ENCODE measurements at regions not wholly inside any gene's neighbourhood (a gene's known extent, or its start where the extent isn't known, plus 50 kb on each side); places are given as distances from the start of the nearest gene placed in this dataset.

GRCh38 chr4:166363198-166363597 lies 490.2 kb downstream of the TLL1 start:
- ChIA-PET POLR2A (no interaction called here), CTCF (no interaction called here)
- DNase-seq (ENCODE audit: extremely low spot score) = no peak
- TF ChIP-seq, protein P1, sequence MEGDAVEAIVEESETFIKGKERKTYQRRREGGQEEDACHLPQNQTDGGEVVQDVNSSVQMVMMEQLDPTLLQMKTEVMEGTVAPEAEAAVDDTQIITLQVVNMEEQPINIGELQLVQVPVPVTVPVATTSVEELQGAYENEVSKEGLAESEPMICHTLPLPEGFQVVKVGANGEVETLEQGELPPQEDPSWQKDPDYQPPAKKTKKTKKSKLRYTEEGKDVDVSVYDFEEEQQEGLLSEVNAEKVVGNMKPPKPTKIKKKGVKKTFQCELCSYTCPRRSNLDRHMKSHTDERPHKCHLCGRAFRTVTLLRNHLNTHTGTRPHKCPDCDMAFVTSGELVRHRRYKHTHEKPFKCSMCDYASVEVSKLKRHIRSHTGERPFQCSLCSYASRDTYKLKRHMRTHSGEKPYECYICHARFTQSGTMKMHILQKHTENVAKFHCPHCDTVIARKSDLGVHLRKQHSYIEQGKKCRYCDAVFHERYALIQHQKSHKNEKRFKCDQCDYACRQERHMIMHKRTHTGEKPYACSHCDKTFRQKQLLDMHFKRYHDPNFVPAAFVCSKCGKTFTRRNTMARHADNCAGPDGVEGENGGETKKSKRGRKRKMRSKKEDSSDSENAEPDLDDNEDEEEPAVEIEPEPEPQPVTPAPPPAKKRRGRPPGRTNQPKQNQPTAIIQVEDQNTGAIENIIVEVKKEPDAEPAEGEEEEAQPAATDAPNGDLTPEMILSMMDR (IDR thresholded peaks at IDR 0.05; ENCODE audit: control extremely low read depth, extremely low read depth, low read depth, missing control alignments) = no peak

GRCh38 chr4:166366012-166366411 lies 493.0 kb downstream of the TLL1 start:
- CTCF ChIA-PET = no interaction called here
- no peak for DNase-seq (ENCODE audit: extremely low spot score)
- POLR2A ChIA-PET = no interaction called here
- TF ChIP-seq, protein P1 (IDR thresholded peaks at IDR 0.05; ENCODE audit: control extremely low read depth, extremely low read depth, low read depth, missing control alignments) = no peak

GRCh38 chr4:166377578-166377977 lies 504.5 kb downstream of the TLL1 start:
- POLR2A ChIA-PET = no interaction called here
- DNase-seq (ENCODE audit: extremely low spot score) = no peak
- CTCF ChIA-PET = interaction anchor here (1.4 kb wide), 1 partner anchor 14 kb away, joined by 4 read pairs; no protein-coding TSS in a partner anchor

DNA sequence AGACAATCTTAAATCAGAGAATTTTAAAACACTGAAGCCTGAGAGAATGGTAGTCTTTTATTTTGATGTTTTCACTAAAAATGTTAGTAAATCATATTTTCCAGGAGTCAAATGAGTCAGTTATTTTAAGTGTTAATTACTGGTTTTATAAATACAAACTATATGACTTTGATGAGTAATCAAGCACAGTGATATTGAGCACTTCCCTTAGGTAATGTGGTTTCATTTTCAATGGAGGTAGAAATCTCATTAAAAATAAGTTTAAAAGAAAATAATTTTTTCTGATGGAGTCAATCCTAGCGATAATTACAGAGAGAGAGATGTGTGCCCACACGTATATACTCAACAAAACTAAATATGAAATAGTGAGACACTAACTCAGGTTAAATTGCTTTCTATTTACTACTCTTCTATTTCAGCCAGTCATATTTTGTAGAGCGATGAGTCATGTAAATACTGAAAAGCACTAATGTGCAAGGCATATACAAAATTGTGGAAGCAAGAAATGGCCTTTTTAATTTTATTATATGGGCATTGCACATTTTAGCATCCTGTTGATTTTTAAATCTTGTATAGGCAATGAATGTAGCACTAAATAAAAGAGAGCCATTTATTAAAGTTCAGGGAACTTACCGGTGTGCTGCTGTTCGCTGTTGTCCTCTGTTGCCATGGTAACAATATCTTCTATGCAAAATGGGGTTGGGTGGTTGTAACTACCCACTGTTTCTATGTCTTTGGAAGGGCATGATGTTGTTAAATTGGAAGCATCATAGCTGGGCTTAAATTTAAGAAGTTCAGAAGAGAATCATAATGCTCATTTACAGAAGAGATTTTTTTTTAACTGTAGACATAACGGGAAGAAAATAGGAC lies 513.7 kb downstream of the TLL1 start:
- POLR2A ChIA-PET = no interaction called here
- DNase-seq (ENCODE audit: extremely low spot score) = no peak
- CTCF ChIA-PET = no interaction called here
- TF ChIP-seq, protein P1 (IDR thresholded peaks at IDR 0.05; ENCODE audit: control extremely low read depth, extremely low read depth, low read depth, missing control alignments) = no peak

More at GRCh38 chr4:166377578-166377977, 504.5 kb downstream of the TLL1 start:
- TF ChIP-seq, protein P1 (IDR thresholded peaks at IDR 0.05; ENCODE audit: control extremely low read depth, extremely low read depth, low read depth, missing control alignments) = no peak

- POLR2A ChIA-PET = no interaction called here
- CTCF ChIA-PET = interaction anchor here (1.2 to 2.5 kb wide), 2 partner anchors 9 to 13 kb away, joined by 4 to 10 read pairs; no protein-coding TSS in a partner anchor
- TF ChIP-seq, protein P1 (IDR thresholded peaks at IDR 0.05; ENCODE audit: control extremely low read depth, extremely low read depth, low read depth, missing control alignments) = no peak
Observed at GRCh38 chr4:166391501-166391900, 518.5 kb downstream of the TLL1 start.

DNA sequence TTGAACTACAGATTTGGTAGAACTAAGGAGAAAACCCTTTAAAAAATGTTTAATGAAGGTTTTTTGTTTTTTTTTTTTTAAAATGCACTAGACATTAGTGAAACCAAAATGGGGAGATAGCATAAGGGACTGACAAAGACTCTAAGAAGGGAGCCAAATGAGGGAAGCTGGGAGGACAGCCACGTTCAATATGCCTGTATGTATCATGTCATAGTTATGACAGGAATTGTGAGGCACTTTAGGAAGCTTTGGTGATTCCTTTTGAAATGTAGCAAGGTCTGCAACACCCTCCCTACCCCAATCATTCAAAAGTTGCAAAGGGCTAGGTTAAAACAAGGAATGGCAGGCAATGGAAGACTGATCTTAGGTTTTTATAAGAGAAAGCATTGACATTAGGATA lies 526.0 kb downstream of the TLL1 start:
- POLR2A ChIA-PET = no interaction called here
- CTCF ChIA-PET = no interaction called here
- DNase-seq (ENCODE audit: extremely low spot score) = no peak
- TF ChIP-seq, protein P1 (IDR thresholded peaks at IDR 0.05; ENCODE audit: control extremely low read depth, extremely low read depth, low read depth, missing control alignments) = no peak

More at GRCh38 chr4:166391501-166391900, 518.5 kb downstream of the TLL1 start:
- DNase-seq (ENCODE audit: extremely low spot score) = no peak

Measured in GM10248 (cell line).